Fibroblast of peridontal ligament (primary cell): ENCODE measurements at regions not wholly inside any gene's neighbourhood (a gene's known extent, or its start where the extent isn't known, plus 50 kb on each side); places are given as distances from the start of the nearest gene placed in this dataset.

Experiments
- DNase-seq: peaks from one replicate; pipeline ENCODE4 v3.0.0-alpha.2; 2010; ENCODE audit errors: extremely low read depth

- peak; percentile 49 for DNase-seq
Measured at GRCh38 chr12:92000597-92000996, 145.0 kb downstream of the BTG1 start.

- DNase-seq: no peak
Measured at GRCh38 chr12:91999823-92000222, 145.8 kb downstream of the BTG1 start.

GRCh38 chr12:91998316-91998715 lies 147.3 kb downstream of the BTG1 start:
- DNase-seq: no peak

- DNase-seq: no peak
Measured at GRCh38 chr12:91994208-91994797, 151.3 kb downstream of the BTG1 start.

GRCh38 chr12:91993287-91994017 lies 152.2 kb downstream of the BTG1 start:
- DNase-seq: no peak

GRCh38 chr12:91991399-91992187 lies 154.1 kb downstream of the BTG1 start:
- no peak for DNase-seq

- peak; percentile 39 for DNase-seq
Measured at GRCh38 chr12:91990525-91990924, 155.1 kb downstream of the BTG1 start.

- no peak for DNase-seq
Measured at GRCh38 chr12:91989143-91989542, 156.5 kb downstream of the BTG1 start.

GRCh38 chr12:91988086-91988923 lies 157.3 kb downstream of the BTG1 start:
- peak; percentile 28 for DNase-seq

GRCh38 chr12:91986084-91986483 lies 159.6 kb downstream of the BTG1 start:
- DNase-seq: no peak

- DNase-seq: peak; percentile 78
Measured at GRCh38 chr12:91985002-91985787, 160.5 kb downstream of the BTG1 start.

- peak; percentile 81 for DNase-seq
Measured at GRCh38 chr12:91984556-91984955, 161.1 kb downstream of the BTG1 start.

- no peak for DNase-seq
Measured at GRCh38 chr12:91983935-91984334, 161.7 kb downstream of the BTG1 start.

- DNase-seq: no peak
Measured at GRCh38 chr12:91982946-91983345, 162.7 kb downstream of the BTG1 start.

GRCh38 chr12:91980389-91980821 lies 165.2 kb downstream of the BTG1 start:
- peak; percentile 42 for DNase-seq

GRCh38 chr12:91978143-91978542 lies 167.5 kb downstream of the BTG1 start:
- peak; percentile 53 for DNase-seq

- no peak for DNase-seq
Measured at GRCh38 chr12:91975891-91976290, 169.8 kb downstream of the BTG1 start.

- DNase-seq: peak; percentile 48
Measured at GRCh38 chr12:91974541-91975085, 171.0 kb downstream of the BTG1 start.

GRCh38 chr12:91973813-91974212 lies 171.8 kb downstream of the BTG1 start:
- no peak for DNase-seq

GRCh38 chr12:91972896-91973295 lies 172.8 kb downstream of the BTG1 start:
- no peak for DNase-seq

GRCh38 chr12:91968777-91969171 lies 176.9 kb downstream of the BTG1 start:
- no peak for DNase-seq
